GM12878 (cell line): ENCODE measurements at regions not wholly inside any gene's neighbourhood (a gene's known extent, or its start where the extent isn't known, plus 50 kb on each side); places are given as distances from the start of the nearest gene placed in this dataset.

ENCODE experiments used
- ATAC-seq: fragments of 200-7000 bp; cut with Tn5 transposase; 3 replicates; pipeline ENCODE4 v1.9.1; 2020; ENCODE audit warnings: mild to moderate bottlenecking, moderate library complexity
- BruUV-seq: library from RNA; stranded (reverse); fragments of 400-500 nt; replicated peaks from 2 replicates; lab custom pipeline; 2021; lab: Mats Ljungman, UMichigan
- CTCF ChIA-PET: fragments of 300-600 bp; sonication (Branson Sonifier 250); formaldehyde crosslinking; extraction: SDS; loops from one replicate; lab custom pipeline; 2021; ENCODE audit warnings: inconsistent platforms; lab: Yijun Ruan, JAX
- POLR2A ChIA-PET: fragments of 350-600 bp; formaldehyde crosslinking; extraction: SDS; loops from one replicate; lab custom pipeline; 2021; ENCODE audit warnings: inconsistent platforms; lab: Charles Lee
- RAD21 ChIA-PET: fragments of 300-600 bp; sonication (Branson Sonifier 250); formaldehyde crosslinking; loops from one replicate; lab custom pipeline; 2023; ENCODE audit warnings: antibody characterized with exemption; ENCODE audit not compliant: unreplicated experiment; lab: Charles Lee
- SMC1A ChIA-PET: fragments of 300-600 bp; sonication (Branson Sonifier 250); formaldehyde crosslinking; loops from one replicate; lab custom pipeline; 2023; ENCODE audit not compliant: unreplicated experiment, uncharacterized antibody; lab: Charles Lee
- DNase-seq: peaks from one replicate; pipeline ENCODE4 v3.0.0-alpha.2; 2011; ENCODE audit warnings: low read depth, low spot score
- FAIRE-seq: peaks from 3 replicates; lab custom pipeline; 2011; peaks lifted over from hg19 to GRCh38; lab: Jason Lieb, UNC
- H2AFZ ChIP-seq: 2 replicates; pipeline ENCODE4 v1.6.0; 2011; ENCODE audit warnings: low read depth, low read length, control low read depth; ENCODE audit not compliant: control insufficient read depth
- H3K27ac ChIP-seq: 2 replicates; pipeline ENCODE4 v1.5.1; 2011; ENCODE audit warnings: control low read depth; ENCODE audit not compliant: control insufficient read depth, insufficient read depth
- H3K27me3 ChIP-seq, 2 experiments: replicated peaks in 1 of 2; 2 replicates each; pipeline versions ENCODE4 v1.6.0 to v1.6.1; 2011; ENCODE audit warnings: low read length in 1 of 2; ENCODE audit not compliant: control insufficient read depth in 2 of 2, insufficient read depth in 2 of 2
- H3K36me3 ChIP-seq, 2 experiments: 2 replicates each; pipeline ENCODE4 v1.5.1; 2011; ENCODE audit warnings: low read length in 1 of 2; ENCODE audit not compliant: control insufficient read depth in 2 of 2, insufficient read depth in 2 of 2
- H3K4me1 ChIP-seq: 2 replicates; pipeline ENCODE4 v1.6.1; 2011; ENCODE audit warnings: mild to moderate bottlenecking, low read length, moderate library complexity, mixed read lengths; ENCODE audit not compliant: control insufficient read depth, insufficient read depth
- H3K4me2 ChIP-seq: 2 replicates; pipeline ENCODE4 v1.6.0; 2011; ENCODE audit warnings: control low read depth; ENCODE audit not compliant: control insufficient read depth, insufficient read depth
- H3K4me3 ChIP-seq: fragments of 200-600 bp; sonication (generic); 2 replicates; pipeline ENCODE4 v1.5.1; 2016
- H3K79me2 ChIP-seq: 2 replicates; pipeline ENCODE4 v1.6.0; 2011; ENCODE audit warnings: low read length; ENCODE audit not compliant: control insufficient read depth, insufficient read depth
- H3K9ac ChIP-seq: 2 replicates; pipeline ENCODE4 v1.8.0; 2011; ENCODE audit warnings: low read length, control low read depth, mixed read lengths; ENCODE audit not compliant: control insufficient read depth, insufficient read depth
- H3K9me3 ChIP-seq: replicated peaks from 3 replicates; pipeline ENCODE4 v1.5.1; 2011; ENCODE audit warnings: mild to moderate bottlenecking, low read length; ENCODE audit not compliant: control insufficient read depth, insufficient read depth
- H4K20me1 ChIP-seq: 2 replicates; pipeline ENCODE4 v1.6.0; 2011; ENCODE audit not compliant: control insufficient read depth, insufficient read depth
- CBX3 ChIP-seq: fragments of 200-600 bp; sonication (generic); IDR thresholded peaks from 2 replicates; pipeline ENCODE4 v1.6.1; 2016; ENCODE audit warnings: low read depth, borderline replicate concordance
- CEBPZ ChIP-seq: fragments of 150-350 bp; IDR thresholded peaks from 2 replicates; pipeline ENCODE4 v1.6.1; 2016; ENCODE audit warnings: low read depth, low read length
- ESRRA ChIP-seq: IDR thresholded peaks from 2 replicates; pipeline ENCODE4 v1.6.1; 2012; ENCODE audit warnings: mild to moderate bottlenecking, low read length, improper control_type of control experiment
- HDAC2 ChIP-seq: fragments of 200-600 bp; sonication (generic); IDR thresholded peaks from 2 replicates; pipeline ENCODE4 v1.6.1; 2017
- IRF4 ChIP-seq: IDR thresholded peaks from 2 replicates; pipeline ENCODE4 v1.6.1; 2011; ENCODE audit warnings: low read depth, low read length
- MTA3 ChIP-seq: IDR thresholded peaks from 2 replicates; pipeline ENCODE4 v1.6.1; 2012; ENCODE audit warnings: low read length, inconsistent platforms, borderline replicate concordance
- NBN ChIP-seq: fragments of 450-650 bp; IDR thresholded peaks from 2 replicates; pipeline ENCODE4 v1.6.1; 2016
- NRF1 ChIP-seq: conservative IDR thresholded peaks from 2 replicates; pipeline ENCODE4 v1.6.1; 2011; ENCODE audit warnings: mild to moderate bottlenecking, low read depth, low read length, improper control_type of control experiment
- PAX8 ChIP-seq: fragments of 450-650 bp; IDR thresholded peaks from 2 replicates; pipeline ENCODE4 v1.6.1; 2017; ENCODE audit warnings: mild to moderate bottlenecking, moderate library complexity
- PRDM15 ChIP-seq: fragments of 450-650 bp; formaldehyde crosslinking; IDR thresholded peaks from 2 replicates; pipeline ENCODE4 v1.4.0; 2020; ENCODE audit warnings: mild to moderate bottlenecking, moderate library complexity
- RBBP5 ChIP-seq: fragments of 200-600 bp; sonication (generic); conservative IDR thresholded peaks from 2 replicates; pipeline ENCODE4 v1.6.1; 2016
- SKIL ChIP-seq: fragments of 450-650 bp; IDR thresholded peaks from 2 replicates; pipeline ENCODE4 v1.6.1; 2017; ENCODE audit warnings: mild to moderate bottlenecking, low read depth, inconsistent platforms; ENCODE audit not compliant: poor library complexity, severe bottlenecking
- SMAD1 ChIP-seq: fragments of 450-650 bp; IDR thresholded peaks from 2 replicates; pipeline ENCODE4 v1.6.1; 2018; ENCODE audit warnings: mild to moderate bottlenecking, low read depth; ENCODE audit not compliant: partially characterized antibody
- SRF ChIP-seq, 2 experiments: IDR thresholded peaks; 2 replicates each; pipeline ENCODE4 v1.6.1; 2011; ENCODE audit warnings: low read depth in 2 of 2, low read length in 2 of 2, mild to moderate bottlenecking in 1 of 2, moderate library complexity in 1 of 2
- TCF3 ChIP-seq: IDR thresholded peaks from 2 replicates; pipeline ENCODE4 v1.6.1; 2012; ENCODE audit warnings: low read depth, mild to moderate bottlenecking, low read length, borderline replicate concordance; ENCODE audit not compliant: insufficient read depth
- ZNF384 ChIP-seq: IDR thresholded peaks from 2 replicates; pipeline ENCODE4 v1.6.1; 2012; ENCODE audit warnings: low read depth, mild to moderate bottlenecking, low read length, improper control_type of control experiment, borderline replicate concordance
- WGBS: methylation state at CpG from one replicate; pipeline ENCODE4 v1.1.6; 2016; ENCODE audit warnings: low lambda C conversion rate; ENCODE audit not compliant: insufficient replicate concordance, insufficient coverage; ENCODE audit errors: missing lambda C conversion rate; 5-methylcytosine and 5-hydroxymethylcytosine counted together
- in situ Hi-C: fragments of 300-500 bp; cut with MboI; formaldehyde crosslinking; loops from 9 replicates; pipeline ENCODE4 v1.14.3; 2018; ENCODE audit warnings: mixed read lengths
- intact Hi-C: fragments of 100-400 bp; cut with micrococcal nuclease; formaldehyde crosslinking; loops from one replicate; pipeline ENCODE4 v1.14.2; 2022; ENCODE audit not compliant: unreplicated experiment

- no peak for TF ChIP-seq NRF1
- no peak for TF ChIP-seq CEBPZ
- no peak for TF ChIP-seq CBX3
- no peak for TF ChIP-seq NBN
- TF ChIP-seq IRF4, result no peak
- TF ChIP-seq PAX8, result no peak
These were observed 287.5 kb downstream of the ZNF536 start (continued) for GRCh38 chr19:30659638-30660037.

- CTCF ChIA-PET, result no interaction called here
- Histone ChIP-seq H3K36me3 (no peaks in the 10 kb centered on the region), H3K79me2 (no peaks in the 10 kb centered on the region), H4K20me1 (no peaks in the 10 kb centered on the region), H3K27me3 (no peaks in the 10 kb centered on the region), H3K4me2 (no peak overlapping the region), H3K9ac (no peak overlapping the region), H2AFZ (no peak overlapping the region), H3K27ac (no peak overlapping the region), H3K4me3 (no peak overlapping the region), H3K4me1 (no peaks in the 10 kb centered on the region), H3K9me3 (no peaks in the 10 kb centered on the region)
- intact Hi-C loops (loop anchor here (10.0 kb wide), 2 partner anchors 432 to 882 kb away; no protein-coding TSS in a partner anchor), in situ Hi-C loops (loop anchor here (10.0 kb wide), 2 partner anchors 772 to 802 kb away; no protein-coding TSS in a partner anchor)
- 17% methylated on average over 10 of the region's 10 CpGs for WGBS
- SMC1A ChIA-PET, result no interaction called here
- FAIRE-seq (no peak), ATAC-seq (no peak), DNase-seq (no peak)
- BruUV-seq, result no TSS peak
- POLR2A ChIA-PET, result interaction anchor here (0.7 kb wide), 1 partner anchor 853 kb away, joined by 3 read pairs; no protein-coding TSS in a partner anchor
- RAD21 ChIA-PET, result no interaction called here
- TF ChIP-seq ZNF384 (no peak), SMAD1 (no peak), PRDM15 (no peak), ESRRA (no peak), SRF (IDR thresholded peaks at IDR 0.05; ENCODE audit: low read depth in 2 of 2, low read length in 2 of 2) (no peak), SKIL (no peak), RBBP5 (no peak), TCF3 (no peak), HDAC2 (no peak), MTA3 (no peak)
These were observed 284.4 kb downstream of the ZNF536 start for GRCh38 chr19:30656520-30657100.
